A673 (cell line): ENCODE measurements at regions not wholly inside any gene's neighbourhood (a gene's known extent, or its start where the extent isn't known, plus 50 kb on each side); places are given as distances from the start of the nearest gene placed in this dataset.
"Not testable (repeated sequence)": the region's sequence is repeated elsewhere in the genome, so short reads cannot be mapped to it uniquely, and the experiment has no call there.

Experiments
- BruUV-seq: library from RNA; stranded (reverse); fragments of 400-500 nt; replicated peaks from 2 replicates; lab custom pipeline; 2021; lab: Mats Ljungman, UMichigan
- CTCF ChIA-PET: fragments of 300-600 bp; sonication (Branson Sonifier 250); formaldehyde crosslinking; loops from one replicate; lab custom pipeline; 2022; ENCODE audit warnings: antibody characterized with exemption; lab: Charles Lee
- POLR2A ChIA-PET: fragments of 300-600 bp; sonication (Branson Sonifier 250); formaldehyde crosslinking; loops from one replicate; lab custom pipeline; 2022; ENCODE audit warnings: antibody characterized with exemption; ENCODE audit not compliant: low non-redundant PET; lab: Charles Lee
- DNase-seq: peaks from one replicate; pipeline ENCODE4 v3.0.0-alpha.2; 2015; ENCODE audit warnings: low spot score
- H3K27ac ChIP-seq: fragments of 200-600 bp; sonication (generic); 2 replicates; pipeline ENCODE4 v1.5.1; 2016; ENCODE audit warnings: mixed run types, low read depth, mild to moderate bottlenecking, mixed read lengths, antibody characterized with exemption, low read length; ENCODE audit not compliant: poor library complexity, severe bottlenecking
- H3K27me3 ChIP-seq: fragments of 200-600 bp; sonication (generic); replicated peaks from 2 replicates; pipeline ENCODE4 v1.6.1; 2017; ENCODE audit warnings: mixed run types, low read depth, mild to moderate bottlenecking, mixed read lengths, antibody characterized with exemption, low read length; ENCODE audit not compliant: insufficient read depth, poor library complexity
- H3K36me3 ChIP-seq: fragments of 200-600 bp; sonication (generic); 2 replicates; pipeline ENCODE4 v1.6.1; 2016; ENCODE audit warnings: mixed run types, mild to moderate bottlenecking, mixed read lengths, antibody characterized with exemption, low read length; ENCODE audit not compliant: insufficient read depth, poor library complexity, severe bottlenecking
- H3K4me1 ChIP-seq: fragments of 200-600 bp; sonication (generic); 2 replicates; pipeline ENCODE4 v1.6.1; 2017; ENCODE audit warnings: mixed run types, mild to moderate bottlenecking, mixed read lengths, antibody characterized with exemption, low read length; ENCODE audit not compliant: insufficient read depth, poor library complexity, severe bottlenecking
- H3K4me3 ChIP-seq: fragments of 200-600 bp; sonication (generic); 2 replicates; pipeline ENCODE4 v1.5.1; 2016; ENCODE audit warnings: low read depth, mixed run types, mild to moderate bottlenecking, mixed read lengths, low read length; ENCODE audit not compliant: poor library complexity, severe bottlenecking
- H3K9me3 ChIP-seq: fragments of 200-600 bp; sonication (generic); 2 replicates; pipeline ENCODE4 v1.6.1; 2016; ENCODE audit warnings: mixed run types, low read depth, mild to moderate bottlenecking, mixed read lengths, antibody characterized with exemption, low read length; ENCODE audit not compliant: poor library complexity, severe bottlenecking
- EZH2 ChIP-seq: fragments of 200-600 bp; sonication (generic); IDR thresholded peaks from 2 replicates; pipeline ENCODE4 v1.6.1; 2017; ENCODE audit warnings: borderline replicate concordance, low read depth, mild to moderate bottlenecking, mixed read lengths, antibody characterized with exemption, low read length; ENCODE audit not compliant: poor library complexity, severe bottlenecking
- intact Hi-C: fragments of 100-400 bp; cut with micrococcal nuclease; formaldehyde crosslinking; loops from one replicate; pipeline ENCODE4 v1.10.0; 2022; ENCODE audit not compliant: unreplicated experiment
- TF ChIP-seq, protein P1 (sequence below): fragments of 300-800, 200-600 bp; sonication (generic); conservative IDR thresholded peaks from 2 replicates; pipeline ENCODE4 v1.5.1; 2017; ENCODE audit warnings: low read depth, mild to moderate bottlenecking, antibody characterized with exemption, low read length, moderate library complexity, mixed read lengths

DNA sequence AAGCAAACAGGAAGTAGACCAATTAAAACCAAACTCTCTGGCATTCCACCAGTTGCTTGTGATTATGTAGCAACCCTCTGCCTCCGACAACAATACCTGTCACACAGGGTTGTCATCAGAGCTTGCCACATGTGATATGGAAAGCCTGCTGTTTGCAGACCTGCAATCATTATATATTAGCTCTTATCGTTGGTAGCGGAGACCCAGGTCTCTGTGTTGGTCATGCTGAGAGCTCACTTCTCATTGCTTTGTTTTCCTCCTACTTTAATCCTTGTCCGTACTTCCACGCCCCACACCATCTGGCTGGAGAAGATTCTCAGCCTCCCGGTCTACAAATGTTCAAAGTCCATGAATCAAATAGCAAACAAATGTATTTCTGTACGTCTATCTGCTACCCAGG is 4225.6 kb upstream of the OR11H1 start:
- H3K36me3 ChIP-seq, H3K27me3 ChIP-seq, CTCF ChIA-PET, H3K4me1 ChIP-seq, POLR2A ChIA-PET, H3K27ac ChIP-seq, H3K4me3 ChIP-seq, DNase-seq, BruUV-seq, intact Hi-C loops: not testable (repeated sequence)
- H3K9me3 ChIP-seq, result peaks cover 38% of the 10 kb centered on the region

DNA sequence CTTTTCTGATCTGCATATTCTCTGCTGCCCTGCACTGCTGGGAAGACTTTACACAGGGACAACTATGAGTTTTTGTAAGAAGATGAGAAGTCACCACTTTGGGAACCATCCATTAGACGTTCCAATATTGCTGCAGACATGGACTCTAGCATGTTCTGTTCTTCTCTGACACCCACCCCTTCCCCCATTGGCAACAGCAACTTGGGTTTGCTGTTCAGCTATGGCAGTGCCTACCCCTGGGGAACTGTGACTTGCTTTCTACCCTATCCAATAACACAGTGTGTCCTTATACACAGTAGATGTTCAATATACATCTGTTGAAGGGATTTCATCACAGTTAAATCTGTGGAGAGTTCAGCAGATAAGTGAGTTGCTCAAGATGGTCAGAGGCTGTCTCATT is 4225.1 kb upstream of the OR11H1 start:
- DNase-seq, CTCF ChIA-PET, H3K36me3 ChIP-seq, H3K4me1 ChIP-seq, H3K4me3 ChIP-seq, H3K27me3 ChIP-seq, H3K27ac ChIP-seq, BruUV-seq, POLR2A ChIA-PET, intact Hi-C loops: not testable (repeated sequence)
- H3K9me3 ChIP-seq, result peaks cover 42% of the 10 kb centered on the region

DNA sequence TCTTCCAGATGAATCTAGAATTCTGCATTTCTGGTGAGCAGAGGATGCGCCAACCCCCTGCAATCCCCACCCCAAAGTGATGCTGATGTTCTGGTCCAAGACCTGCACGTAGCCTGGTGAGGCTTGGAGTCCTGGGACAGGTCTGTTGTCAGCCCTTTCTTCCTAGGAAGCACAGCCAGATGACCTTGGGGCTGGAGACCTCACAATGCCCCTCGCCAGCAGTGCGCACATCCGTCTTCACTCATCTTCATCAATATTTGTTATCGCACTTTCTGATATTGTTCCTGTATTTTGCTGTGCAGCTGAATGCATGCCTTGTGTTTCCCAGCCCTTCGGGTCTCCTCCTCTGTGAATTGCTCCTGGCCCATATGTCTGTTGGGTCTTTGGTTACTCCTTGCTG is 4222.8 kb upstream of the OR11H1 start:
- H3K4me1 ChIP-seq, H3K27me3 ChIP-seq, H3K27ac ChIP-seq, H3K4me3 ChIP-seq, POLR2A ChIA-PET, DNase-seq, BruUV-seq, intact Hi-C loops, CTCF ChIA-PET, H3K36me3 ChIP-seq: not testable (repeated sequence)
- peaks cover 50% of the 10 kb centered on the region for H3K9me3 ChIP-seq

DNA sequence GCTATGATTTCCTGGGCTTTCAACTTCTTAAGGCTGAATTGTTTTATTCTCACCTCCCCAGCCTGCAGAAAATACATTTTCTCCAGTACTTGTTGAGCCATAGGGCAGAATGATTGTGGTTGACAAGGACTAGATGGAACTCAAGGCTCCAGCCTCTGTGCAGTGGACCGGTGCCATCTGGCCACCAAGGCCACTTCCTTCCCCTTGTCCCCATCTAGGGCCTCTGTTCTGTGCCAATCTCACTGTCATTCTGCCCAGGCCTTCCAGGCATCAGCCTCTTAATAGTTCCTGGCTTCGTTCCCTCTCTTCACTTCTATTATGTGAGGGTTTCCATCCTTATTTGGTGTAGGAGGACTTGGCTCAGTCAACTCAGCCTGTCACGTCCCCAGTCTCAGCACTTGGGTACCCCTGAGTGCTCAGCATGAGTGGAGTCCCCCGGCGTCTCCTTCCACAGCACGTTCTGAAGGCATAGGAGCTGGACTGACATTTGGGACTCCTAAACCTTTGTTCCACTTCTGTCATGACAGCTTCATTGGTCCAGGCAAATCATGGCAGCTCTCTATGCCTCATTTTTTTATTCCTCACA is 4221.0 kb upstream of the OR11H1 start:
- H3K36me3 ChIP-seq, H3K4me1 ChIP-seq, DNase-seq, H3K27me3 ChIP-seq, H3K4me3 ChIP-seq, CTCF ChIA-PET, H3K27ac ChIP-seq, intact Hi-C loops, POLR2A ChIA-PET, BruUV-seq: not testable (repeated sequence)
- peaks cover 51% of the 10 kb centered on the region for H3K9me3 ChIP-seq

DNA sequence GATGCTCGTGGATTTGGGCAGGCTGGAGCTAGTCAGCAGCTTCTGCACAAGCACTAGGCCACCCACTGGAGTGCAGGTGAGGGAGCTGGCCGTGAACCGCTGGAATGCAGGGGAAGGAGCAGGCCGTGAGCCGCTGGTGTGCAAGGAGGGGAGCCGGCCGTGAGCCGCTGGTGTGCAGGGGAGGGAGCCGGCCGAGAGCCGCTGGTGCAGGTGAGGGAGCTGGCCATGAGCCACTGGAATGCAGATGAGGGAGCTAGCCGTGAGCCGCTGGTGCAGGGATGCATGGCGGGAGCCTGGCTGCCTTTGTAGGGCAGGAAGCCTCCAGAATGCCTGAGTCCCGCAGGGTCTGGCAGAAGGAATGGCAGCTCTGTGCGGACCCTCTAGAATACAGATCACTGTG is 4220.0 kb upstream of the OR11H1 start:
- TF ChIP-seq, protein P1, sequence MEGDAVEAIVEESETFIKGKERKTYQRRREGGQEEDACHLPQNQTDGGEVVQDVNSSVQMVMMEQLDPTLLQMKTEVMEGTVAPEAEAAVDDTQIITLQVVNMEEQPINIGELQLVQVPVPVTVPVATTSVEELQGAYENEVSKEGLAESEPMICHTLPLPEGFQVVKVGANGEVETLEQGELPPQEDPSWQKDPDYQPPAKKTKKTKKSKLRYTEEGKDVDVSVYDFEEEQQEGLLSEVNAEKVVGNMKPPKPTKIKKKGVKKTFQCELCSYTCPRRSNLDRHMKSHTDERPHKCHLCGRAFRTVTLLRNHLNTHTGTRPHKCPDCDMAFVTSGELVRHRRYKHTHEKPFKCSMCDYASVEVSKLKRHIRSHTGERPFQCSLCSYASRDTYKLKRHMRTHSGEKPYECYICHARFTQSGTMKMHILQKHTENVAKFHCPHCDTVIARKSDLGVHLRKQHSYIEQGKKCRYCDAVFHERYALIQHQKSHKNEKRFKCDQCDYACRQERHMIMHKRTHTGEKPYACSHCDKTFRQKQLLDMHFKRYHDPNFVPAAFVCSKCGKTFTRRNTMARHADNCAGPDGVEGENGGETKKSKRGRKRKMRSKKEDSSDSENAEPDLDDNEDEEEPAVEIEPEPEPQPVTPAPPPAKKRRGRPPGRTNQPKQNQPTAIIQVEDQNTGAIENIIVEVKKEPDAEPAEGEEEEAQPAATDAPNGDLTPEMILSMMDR, result no peak
- TF ChIP-seq EZH2, result no peak
- H3K36me3 ChIP-seq, result no peaks in the 10 kb centered on the region
- H3K27me3 ChIP-seq, result no peaks in the 10 kb centered on the region
- no peak overlapping the region for H3K4me3 ChIP-seq
- no TSS peak for BruUV-seq
- DNase-seq, result no peak
- H3K27ac ChIP-seq, result no peak overlapping the region
- intact Hi-C loops, result no loop called here
- H3K4me1 ChIP-seq, result no peaks in the 10 kb centered on the region
- ChIA-PET POLR2A (no interaction called here), CTCF (no interaction called here)
- H3K9me3 ChIP-seq, result peaks cover 57% of the 10 kb centered on the region

DNA sequence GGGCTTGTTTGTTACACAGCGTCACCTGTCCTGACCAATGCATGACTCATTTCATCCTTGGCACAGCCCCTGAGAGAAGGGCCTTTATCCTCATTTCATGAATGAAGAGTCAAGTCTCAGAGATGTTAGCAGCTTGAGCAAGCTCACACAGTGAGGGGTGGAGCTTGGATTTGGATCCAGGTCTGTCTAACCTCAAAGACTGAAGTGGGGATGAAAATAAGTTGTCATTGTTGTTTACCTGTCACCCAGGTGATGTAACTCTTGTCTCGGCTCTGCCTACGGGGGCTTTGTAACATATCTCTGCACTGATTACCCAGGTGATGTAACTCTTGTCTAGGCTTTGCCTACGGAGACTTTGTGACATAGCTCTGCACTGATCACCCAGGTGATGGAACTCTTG is 4218.2 kb upstream of the OR11H1 start:
- CTCF ChIA-PET, intact Hi-C loops, H3K27me3 ChIP-seq, H3K36me3 ChIP-seq, H3K4me1 ChIP-seq, H3K27ac ChIP-seq, DNase-seq, POLR2A ChIA-PET, H3K4me3 ChIP-seq, BruUV-seq: not testable (repeated sequence)
- H3K9me3 ChIP-seq, result peaks cover 51% of the 10 kb centered on the region

DNA sequence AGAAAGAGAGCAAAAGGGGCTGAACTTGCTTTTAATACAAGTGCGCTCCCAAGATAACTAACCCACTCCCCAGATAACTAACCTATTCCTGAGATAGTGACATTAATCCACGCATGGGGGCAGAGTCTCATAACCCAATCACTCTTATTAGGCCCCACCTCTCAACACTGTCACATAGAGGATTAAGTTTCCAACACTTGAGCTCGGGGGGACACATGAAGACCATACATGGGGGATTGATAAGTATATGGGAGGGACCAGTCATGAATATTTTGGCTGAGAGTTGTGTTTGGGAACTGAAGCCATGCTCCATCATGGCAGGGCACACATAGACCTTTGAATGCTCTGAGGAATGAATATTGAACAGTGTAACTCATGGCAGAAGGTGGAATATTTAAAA is 4217.3 kb upstream of the OR11H1 start:
- H3K27me3 ChIP-seq, intact Hi-C loops, H3K36me3 ChIP-seq, DNase-seq, H3K4me3 ChIP-seq, CTCF ChIA-PET, H3K27ac ChIP-seq, BruUV-seq, H3K4me1 ChIP-seq, POLR2A ChIA-PET: not testable (repeated sequence)
- peaks cover 53% of the 10 kb centered on the region for H3K9me3 ChIP-seq
